Loucy (cell line): ENCODE measurements at regions not wholly inside any gene's neighbourhood (a gene's known extent, or its start where the extent isn't known, plus 50 kb on each side); places are given as distances from the start of the nearest gene placed in this dataset.

Experiments
- H2AFZ ChIP-seq: fragments of 200-600 bp; sonication (generic); 2 replicates; pipeline ENCODE4 v1.6.0; 2016; ENCODE audit warnings: antibody characterized with exemption, mild to moderate bottlenecking, low read length, moderate library complexity
- H3F3A ChIP-seq: fragments of 200-600 bp; 2 replicates; pipeline ENCODE4 v1.6.0; 2016; ENCODE audit warnings: antibody characterized with exemption, low read depth, mild to moderate bottlenecking
- H3K27me3 ChIP-seq: fragments of 200-600 bp; sonication (generic); 2 replicates; pipeline ENCODE4 v1.6.1; 2014; ENCODE audit warnings: low read length, mild to moderate bottlenecking; ENCODE audit not compliant: insufficient read depth, poor library complexity, severe bottlenecking
- H3K36me3 ChIP-seq: fragments of 200-600 bp; sonication (generic); 2 replicates; pipeline ENCODE4 v1.6.1; 2016; ENCODE audit warnings: low read length; ENCODE audit not compliant: insufficient read depth
- H3K4me1 ChIP-seq: fragments of 200-600 bp; sonication (generic); 2 replicates; pipeline ENCODE4 v1.5.1; 2014; ENCODE audit warnings: low read length, mild to moderate bottlenecking; ENCODE audit not compliant: insufficient read depth, poor library complexity, severe bottlenecking
- H3K4me2 ChIP-seq: fragments of 200-600 bp; sonication (generic); 2 replicates; pipeline ENCODE4 v1.6.0; 2014; ENCODE audit warnings: antibody characterized with exemption, low read length, low read depth, mild to moderate bottlenecking; ENCODE audit not compliant: poor library complexity, severe bottlenecking
- H3K4me3 ChIP-seq: fragments of 200-600 bp; sonication (generic); 2 replicates; pipeline ENCODE4 v1.5.1; 2014; ENCODE audit warnings: low read length, mild to moderate bottlenecking, mixed read lengths; ENCODE audit not compliant: poor library complexity, severe bottlenecking
- H3K79me2 ChIP-seq: fragments of 200-600 bp; sonication (generic); 2 replicates; pipeline ENCODE4 v1.6.1; 2014; ENCODE audit warnings: low read length; ENCODE audit not compliant: insufficient read depth
- H3K9ac ChIP-seq: fragments of 200-600 bp; sonication (generic); 2 replicates; pipeline ENCODE4 v1.6.0; 2014; ENCODE audit warnings: mild to moderate bottlenecking, low read depth, low read length, moderate library complexity; ENCODE audit not compliant: poor library complexity, severe bottlenecking
- H3K9me2 ChIP-seq: fragments of 200-600 bp; sonication (generic); replicated peaks from 2 replicates; pipeline ENCODE4 v1.6.1; 2016; ENCODE audit warnings: low read depth, low read length, mixed read lengths
- H3K9me3 ChIP-seq: fragments of 200-600 bp; sonication (generic); 2 replicates; pipeline ENCODE4 v1.6.1; 2014; ENCODE audit warnings: mild to moderate bottlenecking, antibody characterized with exemption, low read length, low read depth; ENCODE audit not compliant: insufficient read depth
- H4K20me1 ChIP-seq: fragments of 200-600 bp; sonication (generic); 2 replicates; pipeline ENCODE4 v1.6.0; 2014; ENCODE audit warnings: antibody characterized with exemption, low read length, mild to moderate bottlenecking; ENCODE audit not compliant: insufficient read depth, poor library complexity, severe bottlenecking
- EZH2phosphoT487 ChIP-seq: fragments of 200-600 bp; IDR thresholded peaks from 2 replicates; pipeline ENCODE4 v1.6.1; 2018; ENCODE audit warnings: antibody characterized with exemption, mild to moderate bottlenecking, moderate library complexity, borderline replicate concordance
- TF ChIP-seq, protein P1 (sequence below): fragments of 200-600 bp; sonication (generic); conservative IDR thresholded peaks from 2 replicates; pipeline ENCODE4 v1.5.1; 2014; ENCODE audit warnings: mild to moderate bottlenecking, antibody characterized with exemption, low read length

DNA sequence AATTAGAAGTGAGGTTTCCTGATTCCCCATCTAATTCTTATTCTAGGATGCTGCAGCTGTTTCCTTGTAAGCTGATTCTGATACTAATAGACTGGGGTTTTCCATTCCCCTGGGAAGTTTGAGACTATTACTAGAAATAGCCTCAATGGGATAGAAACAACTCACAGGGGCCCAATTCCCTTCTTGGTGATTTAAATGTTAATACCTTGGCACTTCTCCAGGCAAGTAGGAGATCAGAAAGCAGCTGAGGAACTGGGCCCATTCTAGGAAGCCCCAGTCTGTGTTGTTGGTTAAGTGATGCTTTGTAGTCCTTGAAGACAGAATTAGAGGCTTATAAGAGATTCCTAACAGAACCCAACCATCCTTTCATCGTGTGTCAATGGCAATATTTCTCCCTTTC, 407.0 kb upstream of the SEL1L start:
- no peak overlapping the region for H3K4me3 ChIP-seq
- no peak overlapping the region for H2AFZ ChIP-seq
- H4K20me1 ChIP-seq = no peaks in the 10 kb centered on the region
- no peaks in the 10 kb centered on the region for H3F3A ChIP-seq
- TF ChIP-seq, protein P1, sequence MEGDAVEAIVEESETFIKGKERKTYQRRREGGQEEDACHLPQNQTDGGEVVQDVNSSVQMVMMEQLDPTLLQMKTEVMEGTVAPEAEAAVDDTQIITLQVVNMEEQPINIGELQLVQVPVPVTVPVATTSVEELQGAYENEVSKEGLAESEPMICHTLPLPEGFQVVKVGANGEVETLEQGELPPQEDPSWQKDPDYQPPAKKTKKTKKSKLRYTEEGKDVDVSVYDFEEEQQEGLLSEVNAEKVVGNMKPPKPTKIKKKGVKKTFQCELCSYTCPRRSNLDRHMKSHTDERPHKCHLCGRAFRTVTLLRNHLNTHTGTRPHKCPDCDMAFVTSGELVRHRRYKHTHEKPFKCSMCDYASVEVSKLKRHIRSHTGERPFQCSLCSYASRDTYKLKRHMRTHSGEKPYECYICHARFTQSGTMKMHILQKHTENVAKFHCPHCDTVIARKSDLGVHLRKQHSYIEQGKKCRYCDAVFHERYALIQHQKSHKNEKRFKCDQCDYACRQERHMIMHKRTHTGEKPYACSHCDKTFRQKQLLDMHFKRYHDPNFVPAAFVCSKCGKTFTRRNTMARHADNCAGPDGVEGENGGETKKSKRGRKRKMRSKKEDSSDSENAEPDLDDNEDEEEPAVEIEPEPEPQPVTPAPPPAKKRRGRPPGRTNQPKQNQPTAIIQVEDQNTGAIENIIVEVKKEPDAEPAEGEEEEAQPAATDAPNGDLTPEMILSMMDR = no peak
- no peak for TF ChIP-seq EZH2phosphoT487
- H3K79me2 ChIP-seq = no peaks in the 10 kb centered on the region
- H3K9me3 ChIP-seq = 0 out of 2 replicates have a peak, but pooled peaks cover 2% of the 10 kb centered on the region
- H3K9ac ChIP-seq = no peak overlapping the region
- H3K27me3 ChIP-seq = no peaks in the 10 kb centered on the region
- no peaks in the 10 kb centered on the region for H3K9me2 ChIP-seq
- H3K4me1 ChIP-seq = no peaks in the 10 kb centered on the region
- no peak overlapping the region for H3K4me2 ChIP-seq
- no peaks in the 10 kb centered on the region for H3K36me3 ChIP-seq

DNA sequence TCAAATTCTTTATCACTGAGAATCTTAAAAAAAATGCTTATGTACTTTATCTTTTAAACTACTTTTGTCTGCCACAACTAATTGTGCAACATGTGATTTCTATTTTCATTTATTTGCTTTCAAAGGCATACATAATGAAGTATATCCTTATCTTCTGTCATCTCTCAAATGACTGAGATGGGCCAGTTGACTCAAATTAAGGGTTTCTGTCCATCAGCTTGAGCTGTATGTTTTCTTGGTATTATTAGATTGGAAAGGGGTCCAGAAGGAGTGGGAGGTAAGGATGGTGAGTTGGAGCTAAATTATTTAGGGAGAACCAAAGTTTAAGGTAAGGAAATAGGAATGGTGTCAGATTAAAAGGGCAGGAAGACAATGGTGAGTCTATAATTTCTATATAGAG, 408.4 kb upstream of the SEL1L start:
- Histone ChIP-seq H3K4me1 (no peaks in the 10 kb centered on the region), H3K36me3 (no peaks in the 10 kb centered on the region), H3K4me3 (no peak overlapping the region), H3K9ac (no peak overlapping the region), H2AFZ (no peak overlapping the region), H3K9me3 (0 out of 2 replicates have a peak, but pooled peaks cover 5% of the 10 kb centered on the region), H4K20me1 (no peaks in the 10 kb centered on the region), H3K4me2 (no peak overlapping the region), H3F3A (no peaks in the 10 kb centered on the region), H3K27me3 (no peaks in the 10 kb centered on the region), H3K79me2 (no peaks in the 10 kb centered on the region), H3K9me2 (no peaks in the 10 kb centered on the region)
- no peak for TF ChIP-seq EZH2phosphoT487
- TF ChIP-seq, protein P1 = no peak

DNA sequence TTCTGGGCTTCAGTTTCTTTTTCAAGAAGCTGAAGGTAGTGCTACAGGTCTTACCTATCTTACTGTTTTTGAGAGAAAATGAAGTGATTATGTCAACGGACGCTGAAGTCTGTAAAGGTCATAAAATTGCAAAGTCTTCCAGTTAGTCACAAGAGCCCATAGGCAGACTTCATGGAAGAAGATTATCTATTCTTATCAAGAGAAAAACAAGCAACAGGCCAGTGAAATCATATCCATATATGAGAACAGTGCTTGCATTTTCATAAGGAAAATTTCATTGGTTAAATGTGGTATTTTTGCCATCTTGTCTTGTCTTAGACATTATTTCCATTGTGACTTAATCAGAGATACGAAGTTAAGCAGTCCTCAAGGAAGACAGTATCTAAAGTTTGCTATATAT, 412.7 kb upstream of the SEL1L start:
- H3K27me3 ChIP-seq = no peaks in the 10 kb centered on the region
- H3K9me3 ChIP-seq = peaks cover 5% of the 10 kb centered on the region; the same call in 1 of the 2 replicates
- no peak overlapping the region for H3K9ac ChIP-seq
- no peak overlapping the region for H3K4me3 ChIP-seq
- H3K36me3 ChIP-seq = no peaks in the 10 kb centered on the region
- no peak overlapping the region for H2AFZ ChIP-seq
- H3K79me2 ChIP-seq = no peaks in the 10 kb centered on the region
- no peaks in the 10 kb centered on the region for H3F3A ChIP-seq
- no peaks in the 10 kb centered on the region for H3K9me2 ChIP-seq
- H3K4me2 ChIP-seq = no peak overlapping the region
- no peak for TF ChIP-seq EZH2phosphoT487
- TF ChIP-seq, protein P1 = no peak
- no peaks in the 10 kb centered on the region for H3K4me1 ChIP-seq
- H4K20me1 ChIP-seq = no peaks in the 10 kb centered on the region
